Caco-2 (cell line): ENCODE measurements at regions not wholly inside any gene's neighbourhood (a gene's known extent, or its start where the extent isn't known, plus 50 kb on each side); places are given as distances from the start of the nearest gene placed in this dataset.

Experiments
- BruUV-seq: library from RNA; stranded (reverse); fragments of 400-500 nt; replicated peaks from 2 replicates; lab custom pipeline; 2021; lab: Mats Ljungman, UMichigan
- CTCF ChIA-PET: fragments of 300-600 bp; sonication (Branson Sonifier 250); formaldehyde crosslinking; loops from one replicate; lab custom pipeline; 2022; ENCODE audit warnings: antibody characterized with exemption; lab: Charles Lee
- POLR2A ChIA-PET: fragments of 300-600 bp; sonication (Branson Sonifier 250); formaldehyde crosslinking; loops from one replicate; lab custom pipeline; 2022; ENCODE audit warnings: antibody characterized with exemption; lab: Charles Lee
- DNase-seq, 2 experiments: peaks; one replicate each; pipeline versions ENCODE4 v3.0.0 to v3.0.0-alpha.2; 2020 to 2022
- H3K27me3 ChIP-seq: replicated peaks from 2 replicates; pipeline ENCODE4 v1.6.0; 2011; ENCODE audit warnings: low read length; ENCODE audit not compliant: control insufficient read depth, insufficient read depth
- H3K36me3 ChIP-seq: 2 replicates; pipeline ENCODE4 v1.5.1; 2011; ENCODE audit warnings: low read length; ENCODE audit not compliant: control insufficient read depth, insufficient read depth
- H3K4me1 ChIP-seq: fragments of 250-450 bp; sonication (Bioruptor Pico); 2 replicates; pipeline ENCODE4 v1.5.1; 2020; ENCODE audit warnings: mild to moderate bottlenecking
- H3K4me3 ChIP-seq: 2 replicates; pipeline ENCODE4 v1.5.1; 2011; ENCODE audit warnings: low read depth, mild to moderate bottlenecking, control low read depth, low read length
- H3K9me3 ChIP-seq: fragments of 250-450 bp; sonication (Bioruptor Pico); 2 replicates; pipeline ENCODE4 v1.5.1; 2020; ENCODE audit warnings: mild to moderate bottlenecking, moderate library complexity
- H3K27ac Mint-ChIP-seq: one replicate; pipeline ENCODE4 v1.8.0; 2022; ENCODE audit warnings: mixed read lengths; ENCODE audit not compliant: unreplicated experiment
- H3K27me3 Mint-ChIP-seq: one replicate; pipeline ENCODE4 v1.8.0; 2022; ENCODE audit warnings: mixed read lengths; ENCODE audit not compliant: insufficient read depth, unreplicated experiment
- H3K36me3 Mint-ChIP-seq: one replicate; pipeline ENCODE4 v1.8.0; 2022; ENCODE audit warnings: mild to moderate bottlenecking, mixed read lengths; ENCODE audit not compliant: insufficient read depth, unreplicated experiment
- H3K4me1 Mint-ChIP-seq: one replicate; pipeline ENCODE4 v1.8.0; 2022; ENCODE audit warnings: low read depth, mixed read lengths; ENCODE audit not compliant: unreplicated experiment
- H3K4me3 Mint-ChIP-seq: one replicate; pipeline ENCODE4 v1.8.0; 2022; ENCODE audit warnings: mild to moderate bottlenecking, moderate library complexity, mixed read lengths; ENCODE audit not compliant: unreplicated experiment
- H3K9me3 Mint-ChIP-seq: one replicate; pipeline ENCODE4 v1.8.0; 2022; ENCODE audit warnings: mixed read lengths; ENCODE audit not compliant: unreplicated experiment
- CTCF ChIP-seq, 2 experiments: fragments of 200-600 bp in 1 of 2; IDR thresholded peaks; 1 replicate in 1 of 2; 2 replicates in 1 of 2; pipeline versions ENCODE4 v1.5.1 to v1.8.0; 2011 to 2022; ENCODE audit warnings: antibody characterized with exemption in 1 of 2, control low read depth in 1 of 2, inconsistent platforms in 1 of 2, low read depth in 1 of 2, low read length in 1 of 2, mild to moderate bottlenecking in 1 of 2, moderate library complexity in 1 of 2; ENCODE audit not compliant: insufficient read depth in 1 of 2, severe bottlenecking in 1 of 2, unreplicated experiment in 1 of 2
- intact Hi-C: fragments of 100-400 bp; cut with micrococcal nuclease; formaldehyde crosslinking; loops from one replicate; pipeline ENCODE4 v1.10.0; 2022; ENCODE audit not compliant: unreplicated experiment

- Mint-ChIP-seq H3K9me3 (no peaks in the 10 kb centered on the region), H3K4me3 (no peak overlapping the region), H3K36me3 (no peaks in the 10 kb centered on the region), H3K4me1 (no peaks in the 10 kb centered on the region), H3K27ac (no peak overlapping the region), H3K27me3 (peaks cover 17% of the 10 kb centered on the region)
- BruUV-seq: no TSS peak
- CTCF ChIA-PET: no interaction called here
- intact Hi-C loops: no loop called here
- DNase-seq: no peak
- no peak for TF ChIP-seq CTCF (IDR thresholded peaks at IDR 0.05; ENCODE audit: insufficient read depth in 1 of 2, low read depth in 1 of 2, low read length in 1 of 2, severe bottlenecking in 1 of 2, unreplicated experiment in 1 of 2)
- no peaks in the 10 kb centered on the region for H3K9me3 ChIP-seq
- POLR2A ChIA-PET: no interaction called here
- no peaks in the 10 kb centered on the region for H3K4me1 ChIP-seq
- H3K36me3 ChIP-seq: no peaks in the 10 kb centered on the region
- H3K27me3 ChIP-seq: no peaks in the 10 kb centered on the region
- H3K4me3 ChIP-seq: no peak overlapping the region
These were observed 66.9 kb upstream of the PRDM11 start for GRCh38 chr11:45079567-45079942.

- Mint-ChIP-seq H3K27ac (no peak overlapping the region), H3K9me3 (no peaks in the 10 kb centered on the region), H3K27me3 (peaks cover 12% of the 10 kb centered on the region), H3K4me3 (no peak overlapping the region), H3K4me1 (no peaks in the 10 kb centered on the region), H3K36me3 (no peaks in the 10 kb centered on the region)
- no TSS peak for BruUV-seq
- no peaks in the 10 kb centered on the region for H3K36me3 ChIP-seq
- POLR2A ChIA-PET: no interaction called here
- CTCF ChIA-PET: no interaction called here
- no peak for TF ChIP-seq CTCF (IDR thresholded peaks at IDR 0.05; ENCODE audit: insufficient read depth in 1 of 2, low read depth in 1 of 2, low read length in 1 of 2, severe bottlenecking in 1 of 2, unreplicated experiment in 1 of 2)
- no peaks in the 10 kb centered on the region for H3K27me3 ChIP-seq
- intact Hi-C loops: loop anchor here (5.0 kb wide), 1 partner anchor 143 kb away; no protein-coding TSS in a partner anchor
- H3K4me3 ChIP-seq: no peak overlapping the region
- DNase-seq: no peak
- H3K4me1 ChIP-seq: no peaks in the 10 kb centered on the region
- no peaks in the 10 kb centered on the region for H3K9me3 ChIP-seq
These were observed 66.3 kb upstream of the PRDM11 start for GRCh38 chr11:45079943-45080719.

GRCh38 chr11:45082744-45083543, 63.5 kb upstream of the PRDM11 start:
- no peak overlapping the region for H3K27ac Mint-ChIP-seq
- no TSS peak for BruUV-seq
- Histone ChIP-seq H3K4me3 (no peak overlapping the region), H3K36me3 (no peaks in the 10 kb centered on the region), H3K27me3 (no peaks in the 10 kb centered on the region), H3K9me3 (no peaks in the 10 kb centered on the region), H3K4me1 (no peaks in the 10 kb centered on the region)
- ChIA-PET POLR2A (no interaction called here), CTCF (interaction anchor here (0.7 to 1.4 kb wide), 3 partner anchors 22 to 156 kb away, joined by 3 to 5 read pairs (median 3); no protein-coding TSS in a partner anchor)
- H3K36me3 Mint-ChIP-seq: no peaks in the 10 kb centered on the region
- TF ChIP-seq CTCF (IDR thresholded peaks at IDR 0.05; ENCODE audit: insufficient read depth in 1 of 2, low read depth in 1 of 2, low read length in 1 of 2, severe bottlenecking in 1 of 2, unreplicated experiment in 1 of 2): no peak
- no peak for DNase-seq
- H3K4me3 Mint-ChIP-seq: no peak overlapping the region
- H3K9me3 Mint-ChIP-seq: no peaks in the 10 kb centered on the region
- H3K4me1 Mint-ChIP-seq: no peaks in the 10 kb centered on the region
- peaks cover 9% of the 10 kb centered on the region for H3K27me3 Mint-ChIP-seq
- intact Hi-C loops: loop anchor here (1.0 to 5.0 kb wide), 2 partner anchors 20 to 146 kb away; no protein-coding TSS in a partner anchor
